ENCODE measurements at regions not wholly inside any gene's neighbourhood (a gene's known extent, or its start where the extent isn't known, plus 50 kb on each side); places are given as distances from the start of the nearest gene placed in this dataset.

- TF ChIP-seq CTCF (IDR thresholded peaks at IDR 0.05; ENCODE audit: insufficient read depth, low read length, poor library complexity, severe bottlenecking) = no peak
- no peak overlapping the region for H3K4me3 ChIP-seq (ENCODE audit: low read depth, low read length)
- no peaks in the 10 kb centered on the region for H3K27me3 ChIP-seq (ENCODE audit: control insufficient read depth, insufficient read depth, low read length)
- H3K36me3 ChIP-seq (ENCODE audit: control insufficient read depth, insufficient read depth, low read length) = no peaks in the 10 kb centered on the region
- no peak for DNase-seq (ENCODE audit: low read depth)
These were observed 683.2 kb upstream of the NCAM2 start for GRCh38 chr21:20315042-20315441.

- no peak for DNase-seq (ENCODE audit: low read depth)
- TF ChIP-seq CTCF (IDR thresholded peaks at IDR 0.05; ENCODE audit: insufficient read depth, low read length, poor library complexity, severe bottlenecking) = no peak
- H3K27me3 ChIP-seq (ENCODE audit: control insufficient read depth, insufficient read depth, low read length) = no peaks in the 10 kb centered on the region
- no peak overlapping the region for H3K4me3 ChIP-seq (ENCODE audit: low read depth, low read length)
- H3K36me3 ChIP-seq (ENCODE audit: control insufficient read depth, insufficient read depth, low read length) = no peaks in the 10 kb centered on the region
These were observed 668.6 kb upstream of the NCAM2 start for GRCh38 chr21:20329636-20330035.

GRCh38 chr21:20330652-20331051, 667.6 kb upstream of the NCAM2 start:
- no peaks in the 10 kb centered on the region for H3K27me3 ChIP-seq (ENCODE audit: control insufficient read depth, insufficient read depth, low read length)
- H3K36me3 ChIP-seq (ENCODE audit: control insufficient read depth, insufficient read depth, low read length) = no peaks in the 10 kb centered on the region
- H3K4me3 ChIP-seq (ENCODE audit: low read depth, low read length) = no peak overlapping the region
- TF ChIP-seq CTCF (IDR thresholded peaks at IDR 0.05; ENCODE audit: insufficient read depth, low read length, poor library complexity, severe bottlenecking) = no peak
- DNase-seq (ENCODE audit: low read depth) = no peak

- TF ChIP-seq CTCF (IDR thresholded peaks at IDR 0.05; ENCODE audit: insufficient read depth, low read length, poor library complexity, severe bottlenecking) = no peak
- no peak for DNase-seq (ENCODE audit: low read depth)
- H3K36me3 ChIP-seq (ENCODE audit: control insufficient read depth, insufficient read depth, low read length) = no peaks in the 10 kb centered on the region
- H3K4me3 ChIP-seq (ENCODE audit: low read depth, low read length) = no peak overlapping the region
- H3K27me3 ChIP-seq (ENCODE audit: control insufficient read depth, insufficient read depth, low read length) = no peaks in the 10 kb centered on the region
These were observed 663.6 kb upstream of the NCAM2 start for GRCh38 chr21:20334585-20334984.

- Histone ChIP-seq H3K36me3 (ENCODE audit: control insufficient read depth, insufficient read depth, low read length) (no peaks in the 10 kb centered on the region), H3K27me3 (ENCODE audit: control insufficient read depth, insufficient read depth, low read length) (no peaks in the 10 kb centered on the region), H3K4me3 (ENCODE audit: low read depth, low read length) (no peak overlapping the region)
- no peak for DNase-seq (ENCODE audit: low read depth)
- no peak for TF ChIP-seq CTCF (IDR thresholded peaks at IDR 0.05; ENCODE audit: insufficient read depth, low read length, poor library complexity, severe bottlenecking)
These were observed 656.8 kb upstream of the NCAM2 start for GRCh38 chr21:20341431-20341830.

- Histone ChIP-seq H3K4me3 (ENCODE audit: low read depth, low read length) (no peak overlapping the region), H3K36me3 (ENCODE audit: control insufficient read depth, insufficient read depth, low read length) (no peaks in the 10 kb centered on the region), H3K27me3 (ENCODE audit: control insufficient read depth, insufficient read depth, low read length) (no peaks in the 10 kb centered on the region)
- no peak for TF ChIP-seq CTCF (IDR thresholded peaks at IDR 0.05; ENCODE audit: insufficient read depth, low read length, poor library complexity, severe bottlenecking)
- DNase-seq (ENCODE audit: low read depth) = no peak
These were observed 655.0 kb upstream of the NCAM2 start for GRCh38 chr21:20343186-20343585.
